A549 (cell line): ENCODE measurements at regions not wholly inside any gene's neighbourhood (a gene's known extent, or its start where the extent isn't known, plus 50 kb on each side); places are given as distances from the start of the nearest gene placed in this dataset.

Source experiments
- ATAC-seq, 2 experiments: fragments of 200-7000 bp in 1 of 2; fragments of >200 bp in 1 of 2; cut with Nextera tagmentation in 1 of 2; cut with Tn5 transposase in 1 of 2; 3 replicates each; pipeline versions ENCODE4 v1.8.0 to v1.9.1; 2018 to 2020; ENCODE audit warnings: mild to moderate bottlenecking in 1 of 2, moderate library complexity in 1 of 2
- CTCF ChIA-PET: fragments of 300-600 bp; sonication (Branson Sonifier 250); formaldehyde crosslinking; extraction: SDS; loops from one replicate; lab custom pipeline; 2021; ENCODE audit warnings: antibody characterized with exemption, inconsistent platforms; lab: Yijun Ruan, JAX
- POLR2A ChIA-PET: fragments of 350-600 bp; formaldehyde crosslinking; extraction: SDS; loops from one replicate; lab custom pipeline; 2021; ENCODE audit warnings: antibody characterized with exemption, inconsistent platforms; lab: Yijun Ruan, JAX
- DNase-seq, 2 experiments: peaks; one replicate each; pipeline versions ENCODE4 v3.0.0 to v3.0.0-alpha.2; 2011 to 2016; ENCODE audit warnings: low read depth in 1 of 2, low spot score in 1 of 2
- FAIRE-seq: peaks from 2 replicates; lab custom pipeline; 2011; peaks lifted over from hg19 to GRCh38; lab: Jason Lieb, UNC
- H3K27ac ChIP-seq, 2 experiments: fragments of >200 bp; sonication (Bioruptor Twin); formaldehyde crosslinking; 3 replicates each; pipeline ENCODE4 v1.5.1; 2016 to 2017
- H3K4me1 ChIP-seq: fragments of >200 bp; sonication (Bioruptor Twin); formaldehyde crosslinking; 3 replicates; pipeline ENCODE4 v1.6.1; 2016
- H3K4me2 ChIP-seq: fragments of >200 bp; sonication (Bioruptor Twin); formaldehyde crosslinking; 3 replicates; pipeline ENCODE4 v1.6.1; 2016
- H3K4me3 ChIP-seq: fragments of >200 bp; sonication (Bioruptor Twin); formaldehyde crosslinking; 3 replicates; pipeline ENCODE4 v1.5.1; 2016
- H3K9me3 ChIP-seq: fragments of >200 bp; sonication (Bioruptor Twin); formaldehyde crosslinking; 3 replicates; pipeline ENCODE4 v1.6.1; 2016
- BCL3 ChIP-seq: fragments of >200 bp; sonication (Bioruptor Twin); formaldehyde crosslinking; IDR thresholded peaks from 3 replicates; pipeline ENCODE4 v1.6.1; 2016
- BHLHE40 ChIP-seq: IDR thresholded peaks from 2 replicates; pipeline ENCODE4 v1.6.1; 2012; ENCODE audit warnings: low read depth, low read length, inconsistent platforms
- CBX2 ChIP-seq: fragments of 200-600 bp; sonication (generic); IDR thresholded peaks from 2 replicates; pipeline ENCODE4 v1.6.1; 2016; ENCODE audit warnings: low read depth, mild to moderate bottlenecking, borderline replicate concordance
- CEBPB ChIP-seq, 2 experiments: fragments of >200 bp in 1 of 2; sonication (Bioruptor Twin) in 1 of 2; formaldehyde crosslinking in 1 of 2; IDR thresholded peaks; 2 replicates each; pipeline ENCODE4 v1.6.1; 2012 to 2016
- E2F6 ChIP-seq: IDR thresholded peaks from 2 replicates; pipeline ENCODE4 v1.6.1; 2012; ENCODE audit warnings: low read depth, borderline replicate concordance
- EP300 ChIP-seq, 2 experiments: fragments of >200 bp; sonication (Bioruptor Twin); formaldehyde crosslinking; IDR thresholded peaks; 2 replicates in 1 of 2; 3 replicates in 1 of 2; pipeline ENCODE4 v1.6.1; 2016 to 2017
- FOXS1 ChIP-seq: fragments of 250-450 bp; sonication (Bioruptor Pico); IDR thresholded peaks from 2 replicates; pipeline ENCODE4 v1.5.0; 2020; ENCODE audit warnings: mild to moderate bottlenecking, moderate library complexity
- GATA3 ChIP-seq: IDR thresholded peaks from 2 replicates; pipeline ENCODE4 v1.6.1; 2012; ENCODE audit warnings: borderline replicate concordance
- HEYL ChIP-seq: fragments of 250-450 bp; sonication (Bioruptor Pico); IDR thresholded peaks from 2 replicates; pipeline ENCODE4 v1.8.0; 2021; ENCODE audit warnings: mild to moderate bottlenecking, moderate library complexity
- HOXB13 ChIP-seq: fragments of 250-450 bp; sonication (Bioruptor Pico); IDR thresholded peaks from 2 replicates; pipeline ENCODE4 v1.5.0; 2020; ENCODE audit warnings: low read depth, mild to moderate bottlenecking, moderate library complexity
- HOXB5 ChIP-seq: fragments of 250-450 bp; sonication (Bioruptor Pico); IDR thresholded peaks from 2 replicates; pipeline ENCODE4 v1.5.0; 2020; ENCODE audit warnings: mild to moderate bottlenecking, moderate library complexity
- KDM1A ChIP-seq: fragments of 200-600 bp; sonication (generic); IDR thresholded peaks from 2 replicates; pipeline ENCODE4 v1.6.1; 2016; ENCODE audit warnings: low read depth, mild to moderate bottlenecking
- KDM5A ChIP-seq: fragments of 200-600 bp; sonication (generic); IDR thresholded peaks from 2 replicates; pipeline ENCODE4 v1.6.1; 2016; ENCODE audit warnings: antibody characterized with exemption, mild to moderate bottlenecking
- MAFK ChIP-seq: fragments of 450-650 bp; IDR thresholded peaks from 2 replicates; pipeline ENCODE4 v1.6.1; 2014; ENCODE audit not compliant: partially characterized antibody
- MAZ ChIP-seq: fragments of 150-350 bp; IDR thresholded peaks from 2 replicates; pipeline ENCODE4 v1.6.1; 2014; ENCODE audit warnings: antibody characterized with exemption, low read depth, low read length, borderline replicate concordance
- RNF2 ChIP-seq: fragments of 200-600 bp; sonication (generic); IDR thresholded peaks from 2 replicates; pipeline ENCODE4 v1.6.1; 2016; ENCODE audit warnings: low read depth, mild to moderate bottlenecking, antibody characterized with exemption, moderate library complexity, borderline replicate concordance
- USF2 ChIP-seq: fragments of 450-650 bp; IDR thresholded peaks from 2 replicates; pipeline ENCODE4 v1.6.1; 2014; ENCODE audit warnings: antibody characterized with exemption
- WGBS: methylation state at CpG from one replicate; pipeline ENCODE4 v1.1.6; 2017; ENCODE audit errors: missing lambda C conversion rate; 5-methylcytosine and 5-hydroxymethylcytosine counted together
- TF ChIP-seq, protein P1 (sequence below): IDR thresholded peaks from 2 replicates; pipeline ENCODE4 v1.6.1; 2012
- TF ChIP-seq, protein P2 (sequence below): fragments of 150-350 bp; IDR thresholded peaks from 2 replicates; pipeline ENCODE4 v1.6.1; 2014; ENCODE audit warnings: low read depth, mild to moderate bottlenecking, low read length
- TF ChIP-seq, protein P3 (sequence below): fragments of >200 bp; sonication (Bioruptor Twin); formaldehyde crosslinking; IDR thresholded peaks from 3 replicates; pipeline ENCODE4 v1.5.1; 2016

GRCh38 chr15:96183867-96184266 lies 146.6 kb upstream of the NR2F2 start:
- peak; percentile 28 to 67; a peak in 3 of 6 replicates for ATAC-seq
- peak overlapping the region; percentile 73 to 77 for H3K27ac ChIP-seq
- POLR2A ChIA-PET: no interaction called here
- H3K9me3 ChIP-seq: no peaks in the 10 kb centered on the region
- no peak for FAIRE-seq
- DNase-seq: peak in 1 of 2 experiments; percentile 55
- no peak for TF ChIP-seq HOXB13 (CRISPR knock-in tag)
- no peak for TF ChIP-seq USF2
- TF ChIP-seq EP300 (IDR thresholded peaks at IDR 0.05): 0 out of 5 replicates have a peak, but pooled peaks of 1 of the 2 experiments have one; percentile 28
- 0 out of 2 replicates have a peak, but pooled peaks have one; percentile 56 for TF ChIP-seq GATA3
- no peak for TF ChIP-seq MAFK
- 0 out of 4 replicates have a peak, but pooled peaks of 1 of the 2 experiments have one; percentile 40 for TF ChIP-seq CEBPB (IDR thresholded peaks at IDR 0.05)
- TF ChIP-seq MAZ: no peak
- no peak for TF ChIP-seq HEYL (CRISPR knock-in tag)
- TF ChIP-seq, all 56 proteins: peak for 3
- peaks cover 36% of the 10 kb centered on the region for H3K4me1 ChIP-seq
- 2% methylated on average over 3 of the region's 3 CpGs for WGBS
- peak overlapping the region; percentile 76 for H3K4me2 ChIP-seq
- H3K4me3 ChIP-seq: peak overlapping the region; percentile 11; the same call in 1 of the 3 replicates
- CTCF ChIA-PET: no interaction called here

- Histone ChIP-seq H3K4me1 (peaks cover 36% of the 10 kb centered on the region), H3K4me3 (peak overlapping the region; percentile 11; the same call in 1 of the 3 replicates), H3K9me3 (no peaks in the 10 kb centered on the region), H3K27ac (peak overlapping the region; percentile 73 to 77), H3K4me2 (peak overlapping the region; percentile 76)
- CTCF ChIA-PET: no interaction called here
- WGBS: 17% methylated on average over 2 of the region's 2 CpGs
- POLR2A ChIA-PET: no interaction called here
- DNase-seq (peak in 1 of 2 experiments; percentile 26), FAIRE-seq (no peak), ATAC-seq (peak in 1 of 2 experiments; percentile 48; a peak in 3 of 6 replicates)
- TF ChIP-seq HOXB5 (CRISPR knock-in tag): no peak
These were observed 146.2 kb upstream of the NR2F2 start for GRCh38 chr15:96184297-96184696.

DNA sequence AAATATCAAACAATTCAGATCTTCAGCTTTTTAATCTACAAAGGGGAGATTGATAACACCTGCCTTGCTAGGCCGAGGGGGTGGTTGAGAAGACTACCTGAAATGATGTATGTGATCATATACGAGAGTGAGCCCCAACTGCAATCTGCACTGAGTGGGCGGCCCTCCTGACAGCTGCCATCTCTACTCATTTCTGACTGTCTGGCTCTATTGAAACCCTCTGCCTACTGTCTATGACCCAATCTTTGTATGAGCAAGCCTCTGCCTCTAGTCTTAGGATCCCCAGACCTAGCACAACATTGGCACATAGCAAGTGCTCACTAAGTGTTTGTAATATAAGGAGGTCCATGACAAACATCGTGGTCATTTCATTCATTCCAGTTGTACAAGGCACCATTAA lies 144.4 kb upstream of the NR2F2 start:
- Histone ChIP-seq H3K27ac (no peak overlapping the region), H3K4me2 (no peak overlapping the region), H3K9me3 (no peaks in the 10 kb centered on the region), H3K4me3 (no peak overlapping the region), H3K4me1 (peaks cover 36% of the 10 kb centered on the region)
- TF ChIP-seq, protein P1, sequence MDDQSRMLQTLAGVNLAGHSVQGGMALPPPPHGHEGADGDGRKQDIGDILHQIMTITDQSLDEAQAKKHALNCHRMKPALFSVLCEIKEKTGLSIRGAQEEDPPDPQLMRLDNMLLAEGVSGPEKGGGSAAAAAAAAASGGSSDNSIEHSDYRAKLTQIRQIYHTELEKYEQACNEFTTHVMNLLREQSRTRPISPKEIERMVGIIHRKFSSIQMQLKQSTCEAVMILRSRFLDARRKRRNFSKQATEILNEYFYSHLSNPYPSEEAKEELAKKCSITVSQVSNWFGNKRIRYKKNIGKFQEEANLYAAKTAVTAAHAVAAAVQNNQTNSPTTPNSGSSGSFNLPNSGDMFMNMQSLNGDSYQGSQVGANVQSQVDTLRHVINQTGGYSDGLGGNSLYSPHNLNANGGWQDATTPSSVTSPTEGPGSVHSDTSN: no peak
- TF ChIP-seq BCL3: no peak
- WGBS: 74% methylated on average over 4 of the region's 4 CpGs
- POLR2A ChIA-PET: no interaction called here
- CTCF ChIA-PET: interaction anchor here (0.6 to 1.6 kb wide), 2 partner anchors 56 to 415 kb away, joined by 3 read pairs; no protein-coding TSS in a partner anchor
- DNase-seq: no peak
- FAIRE-seq: no peak
- no peak for ATAC-seq

DNA sequence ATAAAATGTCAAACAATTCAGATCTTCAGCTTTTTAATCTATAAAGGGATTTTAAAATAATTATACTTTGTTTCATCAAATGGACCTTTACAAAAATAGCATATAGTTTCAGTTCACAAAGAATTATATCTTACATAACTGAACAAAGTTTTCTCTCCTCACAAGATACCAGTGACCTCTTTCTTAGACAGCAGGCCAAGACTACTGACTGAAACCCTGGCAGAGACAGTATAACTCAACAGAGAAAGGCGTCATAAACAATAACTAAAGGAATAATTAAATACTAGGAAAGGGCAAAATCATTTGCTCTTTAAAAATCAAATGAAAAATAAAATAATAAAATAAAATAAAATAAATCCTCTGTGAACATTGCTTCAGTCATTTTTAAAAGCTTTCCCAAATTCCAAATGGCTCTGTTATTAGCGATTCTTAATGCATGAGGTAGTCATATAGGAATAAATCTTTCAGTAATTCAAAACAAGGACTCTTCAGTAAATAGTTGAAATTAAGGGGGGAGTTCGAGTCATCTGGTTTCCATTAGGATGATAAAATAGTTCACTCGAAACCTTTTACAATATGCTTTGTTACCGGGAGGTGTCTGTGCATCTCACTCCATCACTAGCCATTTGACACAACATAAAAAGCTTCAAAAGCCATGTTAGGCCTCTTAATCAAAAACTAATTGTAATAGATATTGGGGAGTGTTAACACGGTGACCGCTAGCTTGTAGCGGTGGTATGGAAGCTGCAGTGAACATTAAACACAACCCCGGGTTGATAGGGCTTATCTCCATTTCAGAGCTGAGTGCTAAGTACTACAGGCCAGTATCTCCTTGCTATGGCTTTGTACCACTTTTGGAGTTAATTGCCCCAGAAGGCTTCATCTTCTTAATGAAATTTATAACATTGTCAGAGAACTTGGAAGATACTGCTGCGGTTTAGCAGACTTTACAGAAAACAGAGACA lies 142.9 kb upstream of the NR2F2 start:
- FAIRE-seq: no peak
- Histone ChIP-seq H3K4me2 (no peak overlapping the region), H3K27ac (no peak overlapping the region), H3K9me3 (no peaks in the 10 kb centered on the region), H3K4me1 (peaks cover 27% of the 10 kb centered on the region), H3K4me3 (no peak overlapping the region)
- WGBS: 85% methylated on average over 10 of the region's 10 CpGs
- DNase-seq: no peak
- ChIA-PET POLR2A (no interaction called here), CTCF (no interaction called here)
- ATAC-seq: no peak
- no peak for TF ChIP-seq RNF2
- no peak for TF ChIP-seq CBX2
- TF ChIP-seq, protein P2, sequence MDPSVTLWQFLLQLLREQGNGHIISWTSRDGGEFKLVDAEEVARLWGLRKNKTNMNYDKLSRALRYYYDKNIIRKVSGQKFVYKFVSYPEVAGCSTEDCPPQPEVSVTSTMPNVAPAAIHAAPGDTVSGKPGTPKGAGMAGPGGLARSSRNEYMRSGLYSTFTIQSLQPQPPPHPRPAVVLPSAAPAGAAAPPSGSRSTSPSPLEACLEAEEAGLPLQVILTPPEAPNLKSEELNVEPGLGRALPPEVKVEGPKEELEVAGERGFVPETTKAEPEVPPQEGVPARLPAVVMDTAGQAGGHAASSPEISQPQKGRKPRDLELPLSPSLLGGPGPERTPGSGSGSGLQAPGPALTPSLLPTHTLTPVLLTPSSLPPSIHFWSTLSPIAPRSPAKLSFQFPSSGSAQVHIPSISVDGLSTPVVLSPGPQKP: no peak
- TF ChIP-seq, protein P3, sequence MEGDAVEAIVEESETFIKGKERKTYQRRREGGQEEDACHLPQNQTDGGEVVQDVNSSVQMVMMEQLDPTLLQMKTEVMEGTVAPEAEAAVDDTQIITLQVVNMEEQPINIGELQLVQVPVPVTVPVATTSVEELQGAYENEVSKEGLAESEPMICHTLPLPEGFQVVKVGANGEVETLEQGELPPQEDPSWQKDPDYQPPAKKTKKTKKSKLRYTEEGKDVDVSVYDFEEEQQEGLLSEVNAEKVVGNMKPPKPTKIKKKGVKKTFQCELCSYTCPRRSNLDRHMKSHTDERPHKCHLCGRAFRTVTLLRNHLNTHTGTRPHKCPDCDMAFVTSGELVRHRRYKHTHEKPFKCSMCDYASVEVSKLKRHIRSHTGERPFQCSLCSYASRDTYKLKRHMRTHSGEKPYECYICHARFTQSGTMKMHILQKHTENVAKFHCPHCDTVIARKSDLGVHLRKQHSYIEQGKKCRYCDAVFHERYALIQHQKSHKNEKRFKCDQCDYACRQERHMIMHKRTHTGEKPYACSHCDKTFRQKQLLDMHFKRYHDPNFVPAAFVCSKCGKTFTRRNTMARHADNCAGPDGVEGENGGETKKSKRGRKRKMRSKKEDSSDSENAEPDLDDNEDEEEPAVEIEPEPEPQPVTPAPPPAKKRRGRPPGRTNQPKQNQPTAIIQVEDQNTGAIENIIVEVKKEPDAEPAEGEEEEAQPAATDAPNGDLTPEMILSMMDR: no peak
- no peak for TF ChIP-seq HEYL (CRISPR knock-in tag)
- no peak for TF ChIP-seq E2F6
- TF ChIP-seq KDM5A: no peak
- TF ChIP-seq FOXS1 (CRISPR knock-in tag): no peak
- TF ChIP-seq HOXB5 (CRISPR knock-in tag): no peak
- TF ChIP-seq BHLHE40: no peak
- TF ChIP-seq KDM1A: no peak
